ENCODE measurements at regions not wholly inside any gene's neighbourhood (a gene's known extent, or its start where the extent isn't known, plus 50 kb on each side); places are given as distances from the start of the nearest gene placed in this dataset.

- CTCF ChIA-PET, result no interaction called here
- POLR2A ChIA-PET (ENCODE audit: unreplicated experiment), result no interaction called here
- intact Hi-C loops (cut with micrococcal nuclease; ENCODE audit: unreplicated experiment), result loop anchor here (5.0 kb wide), 1 partner anchor 166 kb away; no protein-coding TSS in a partner anchor
- no peak for DNase-seq
- Histone ChIP-seq H3K9me2 (ENCODE audit: insufficient read depth) (no peaks in the 10 kb centered on the region), H4K20me1 (ENCODE audit: insufficient read depth) (no peaks in the 10 kb centered on the region), H3K36me3 (ENCODE audit: low read depth) (no peaks in the 10 kb centered on the region), H3K9me3 (ENCODE audit: insufficient read depth, low read depth) (no peaks in the 10 kb centered on the region), H3K27ac (no peak overlapping the region), H3K27me3 (ENCODE audit: insufficient read depth, low read depth) (no peaks in the 10 kb centered on the region), H2AFZ (no peak overlapping the region), H3K4me2 (no peak overlapping the region), H3K4me3 (no peak overlapping the region), H3K79me2 (ENCODE audit: low read depth) (no peaks in the 10 kb centered on the region), H3K4me1 (replicated peaks; ENCODE audit: insufficient read depth) (peaks cover 18% of the 10 kb centered on the region), H3F3A (ENCODE audit: insufficient read depth, low read depth) (peaks cover 10% of the 10 kb centered on the region; the same call in 1 of the 2 replicates)
- TF ChIP-seq CTCF (conservative IDR thresholded peaks at IDR 0.05) (no peak), EZH2 (IDR thresholded peaks at IDR 0.05; ENCODE audit: low read depth) (no peak)
- no TSS peak for BruUV-seq (replicated peaks)
Observed at GRCh38 chr4:55178226-55179005, 53.0 kb upstream of the KDR start.

- H3K9me3 ChIP-seq (ENCODE audit: insufficient read depth, low read depth), result 0 out of 2 replicates have a peak, but pooled peaks cover 2% of the 10 kb centered on the region
- no TSS peak for BruUV-seq (replicated peaks)
- intact Hi-C loops (cut with micrococcal nuclease; ENCODE audit: unreplicated experiment), result loop anchor here (5.0 to 10.0 kb wide), 3 partner anchors 121 to 553 kb away; no protein-coding TSS in a partner anchor
- H3K27ac ChIP-seq, result no peak overlapping the region
- ChIA-PET POLR2A (ENCODE audit: unreplicated experiment) (no interaction called here), CTCF (interaction anchor here (0.6 kb wide), 1 partner anchor 457 kb away, joined by 3 read pairs; no protein-coding TSS in a partner anchor)
- peaks cover 22% of the 10 kb centered on the region for H3K4me1 ChIP-seq (replicated peaks; ENCODE audit: insufficient read depth)
- no peaks in the 10 kb centered on the region for H3K36me3 ChIP-seq (ENCODE audit: low read depth)
- no peaks in the 10 kb centered on the region for H3K9me2 ChIP-seq (ENCODE audit: insufficient read depth)
- no peaks in the 10 kb centered on the region for H3K79me2 ChIP-seq (ENCODE audit: low read depth)
- H3K27me3 ChIP-seq (ENCODE audit: insufficient read depth, low read depth), result no peaks in the 10 kb centered on the region
- DNase-seq, result no peak
- no peak overlapping the region for H3K4me3 ChIP-seq
- peaks cover 18% of the 10 kb centered on the region; the same call in 1 of the 2 replicates for H3F3A ChIP-seq (ENCODE audit: insufficient read depth, low read depth)
- H4K20me1 ChIP-seq (ENCODE audit: insufficient read depth), result no peaks in the 10 kb centered on the region
- TF ChIP-seq EZH2 (IDR thresholded peaks at IDR 0.05; ENCODE audit: low read depth) (no peak), CTCF (conservative IDR thresholded peaks at IDR 0.05) (no peak)
- no peak overlapping the region for H2AFZ ChIP-seq
- no peak overlapping the region for H3K4me2 ChIP-seq
Observed at GRCh38 chr4:55181010-55182005, 55.9 kb upstream of the KDR start.
